Endothelial cell of umbilical vein (primary cell): ENCODE measurements at regions not wholly inside any gene's neighbourhood (a gene's known extent, or its start where the extent isn't known, plus 50 kb on each side); places are given as distances from the start of the nearest gene placed in this dataset.

Source experiments
- BruUV-seq: library from RNA; stranded (reverse); fragments of 400-500 nt; replicated peaks from 2 replicates; lab custom pipeline; 2021; lab: Mats Ljungman, UMichigan
- CTCF ChIA-PET: fragments of 300-600, 350-600 bp; sonication (Branson Sonifier 250); formaldehyde crosslinking; loops from one replicate; lab custom pipeline; 2021; ENCODE audit warnings: antibody characterized with exemption, inconsistent platforms; lab: Charles Lee
- POLR2A ChIA-PET: fragments of 300-600, 350-600 bp; sonication (Branson Sonifier 250); formaldehyde crosslinking; loops from one replicate; lab custom pipeline; 2021; ENCODE audit warnings: antibody characterized with exemption, inconsistent platforms; lab: Charles Lee
- DNase-seq: peaks from one replicate; pipeline ENCODE4 v3.0.0-alpha.2; 2011; ENCODE audit warnings: low read depth, low spot score
- FAIRE-seq: peaks from 2 replicates; lab custom pipeline; 2011; peaks lifted over from hg19 to GRCh38; lab: Jason Lieb, UNC
- H2AFZ ChIP-seq: 2 replicates; pipeline ENCODE4 v1.6.0; 2012; ENCODE audit warnings: low read depth, low read length, control low read depth, inconsistent platforms
- H3K27ac ChIP-seq: 2 replicates; pipeline ENCODE4 v1.5.1; 2011; ENCODE audit warnings: low read depth, mild to moderate bottlenecking, control low read depth, low read length, moderate library complexity; ENCODE audit not compliant: insufficient read depth
- H3K27me3 ChIP-seq, 2 experiments: 2 replicates each; pipeline versions ENCODE4 v1.6.0 to v1.6.1; 2011; ENCODE audit warnings: low read length in 2 of 2, mixed read lengths in 1 of 2; ENCODE audit not compliant: control insufficient read depth in 2 of 2, insufficient read depth in 2 of 2
- H3K36me3 ChIP-seq, 2 experiments: 2 replicates in 1 of 2; 3 replicates in 1 of 2; pipeline ENCODE4 v1.5.1; 2011; ENCODE audit warnings: low read length in 2 of 2, mild to moderate bottlenecking in 1 of 2, moderate library complexity in 1 of 2; ENCODE audit not compliant: control insufficient read depth in 2 of 2, insufficient read depth in 2 of 2; ENCODE audit errors: extremely low read depth in 1 of 2
- H3K4me1 ChIP-seq: 3 replicates; pipeline ENCODE4 v1.5.1; 2011; ENCODE audit warnings: mild to moderate bottlenecking, low read length; ENCODE audit not compliant: control insufficient read depth, insufficient read depth; ENCODE audit errors: extremely low read depth
- H3K4me2 ChIP-seq: 2 replicates; pipeline ENCODE4 v1.6.1; 2011; ENCODE audit warnings: low read length, control low read depth, mixed read lengths; ENCODE audit not compliant: insufficient read depth
- H3K4me3 ChIP-seq, 3 experiments: fragments of 200-600 bp in 1 of 3; sonication (generic), shearing (Covaris generic) in 1 of 3; replicated peaks in 1 of 3; 2 replicates each; pipeline ENCODE4 v1.5.1; 2011 to 2016; ENCODE audit warnings: control low read depth in 3 of 3, low read length in 3 of 3, mild to moderate bottlenecking in 2 of 3, inconsistent platforms in 1 of 3, low read depth in 1 of 3, moderate library complexity in 1 of 3; ENCODE audit not compliant: insufficient read depth in 1 of 3
- H3K79me2 ChIP-seq: 2 replicates; pipeline ENCODE4 v1.6.0; 2012; ENCODE audit warnings: low read length, inconsistent platforms; ENCODE audit not compliant: control insufficient read depth, insufficient read depth
- H3K9ac ChIP-seq: replicated peaks from 2 replicates; pipeline ENCODE3; 2011; ENCODE audit warnings: low read length, control low read depth; ENCODE audit not compliant: insufficient read depth; ENCODE audit errors: extremely low read depth
- H3K9me1 ChIP-seq: replicated peaks from 3 replicates; pipeline ENCODE4 v1.6.0; 2011; ENCODE audit warnings: mild to moderate bottlenecking, low read length; ENCODE audit not compliant: control insufficient read depth, insufficient read depth; ENCODE audit errors: extremely low read depth
- H3K9me3 ChIP-seq: replicated peaks from 2 replicates; pipeline ENCODE4 v1.5.1; 2012; ENCODE audit warnings: low read length, inconsistent platforms; ENCODE audit not compliant: control insufficient read depth, insufficient read depth
- H4K20me1 ChIP-seq: replicated peaks from 2 replicates; pipeline ENCODE3; 2011; ENCODE audit warnings: mild to moderate bottlenecking, low read length; ENCODE audit not compliant: control insufficient read depth, insufficient read depth; ENCODE audit errors: extremely low read depth
- EZH2 ChIP-seq: IDR thresholded peaks from 2 replicates; pipeline ENCODE4 v1.6.1; 2012; ENCODE audit warnings: borderline replicate concordance, low read depth, mild to moderate bottlenecking, moderate library complexity, low read length, inconsistent platforms; ENCODE audit not compliant: severe bottlenecking
- FOS ChIP-seq: IDR thresholded peaks from 2 replicates; pipeline ENCODE4 v1.6.1; 2011; ENCODE audit warnings: mild to moderate bottlenecking, low read length, moderate library complexity, borderline replicate concordance; ENCODE audit not compliant: insufficient read depth
- GATA2 ChIP-seq: IDR thresholded peaks from 2 replicates; pipeline ENCODE4 v1.7.0; 2011; ENCODE audit warnings: low read depth, mild to moderate bottlenecking, moderate library complexity, mixed read lengths, low read length; ENCODE audit not compliant: insufficient read length, insufficient read depth
- JUN ChIP-seq: IDR thresholded peaks from 2 replicates; pipeline ENCODE4 v1.6.1; 2011; ENCODE audit warnings: borderline replicate concordance, low read depth; ENCODE audit not compliant: insufficient read length, insufficient read depth
- MYC ChIP-seq: IDR thresholded peaks from one replicate; pipeline ENCODE4 v1.6.1; 2011; ENCODE audit warnings: mild to moderate bottlenecking, low read depth, low read length
- POLR2A ChIP-seq: IDR thresholded peaks from 2 replicates; pipeline ENCODE4 v1.6.1; 2012; ENCODE audit warnings: low read depth, mild to moderate bottlenecking, control low read depth, low read length
- POLR2AphosphoS5 ChIP-seq: IDR thresholded peaks from 2 replicates; pipeline ENCODE4 v1.6.1; 2012; ENCODE audit warnings: low read depth, mild to moderate bottlenecking, control low read depth, low read length, moderate library complexity; ENCODE audit not compliant: insufficient read depth
- dilution Hi-C: fragments of 300-500 bp; cut with MboI; formaldehyde crosslinking; loops from one replicate; pipeline ENCODE4 v1.15.0; 2019; ENCODE audit warnings: low sequenced_read_pairs; ENCODE audit not compliant: extremely low pct_ligation_motif_present
- intact Hi-C: fragments of 100-400 bp; cut with micrococcal nuclease; formaldehyde crosslinking; loops from one replicate; pipeline ENCODE4 v1.10.0; 2022
- TF ChIP-seq, protein P1 (sequence below), 2 donors: IDR thresholded peaks; 1 replicate in 1 of 2; 2 replicates in 1 of 2; pipeline ENCODE4 v1.5.1; 2011; ENCODE audit warnings: low read length in 2 of 2, mild to moderate bottlenecking in 2 of 2, moderate library complexity in 2 of 2, control low read depth in 1 of 2, inconsistent platforms in 1 of 2, low read depth in 1 of 2; ENCODE audit not compliant: insufficient read depth in 1 of 2; ENCODE audit errors: extremely low read depth in 1 of 2
- TF ChIP-seq, protein P2 (sequence below): IDR thresholded peaks from 2 replicates; pipeline ENCODE4 v1.6.1; 2011; ENCODE audit not compliant: insufficient read depth, insufficient read length

DNA sequence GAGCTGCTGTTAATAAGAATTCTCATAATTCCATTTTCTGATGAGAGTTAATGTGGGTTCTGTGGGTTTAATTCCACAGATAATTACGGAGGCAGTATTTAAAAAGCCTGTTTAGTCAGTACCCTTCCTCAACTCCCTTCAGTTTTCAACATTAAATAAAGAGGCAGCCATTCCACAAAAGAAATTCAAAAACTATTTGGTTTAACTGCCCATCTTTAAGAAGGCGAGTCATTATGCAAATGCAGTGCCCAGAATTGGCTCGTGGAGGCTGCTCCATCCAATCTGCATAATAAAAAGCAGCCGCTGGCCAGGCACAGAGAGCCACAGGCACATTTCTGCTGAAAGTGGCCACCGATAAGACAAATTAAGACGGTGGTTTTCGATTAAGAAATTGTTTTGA is 194.4 kb upstream of the TOX3 start:
- FAIRE-seq (no peak), DNase-seq (no peak)
- POLR2A ChIA-PET = no interaction called here
- Histone ChIP-seq H3K9me3 (peaks cover 3% of the 10 kb centered on the region), H4K20me1 (no peaks in the 10 kb centered on the region), H3K36me3 (no peaks in the 10 kb centered on the region), H3K27ac (no peak overlapping the region), H3K79me2 (no peaks in the 10 kb centered on the region), H2AFZ (no peak overlapping the region), H3K4me3 (no peak overlapping the region), H3K9me1 (no peaks in the 10 kb centered on the region), H3K27me3 (no peaks in the 10 kb centered on the region), H3K4me1 (no peaks in the 10 kb centered on the region), H3K9ac (no peak overlapping the region), H3K4me2 (no peak overlapping the region)
- BruUV-seq = no TSS peak
- dilution Hi-C loops = no loop called here
- CTCF ChIA-PET = no interaction called here
- TF ChIP-seq JUN = no peak
- TF ChIP-seq EZH2 = no peak
- TF ChIP-seq GATA2 = no peak
- TF ChIP-seq, protein P1, sequence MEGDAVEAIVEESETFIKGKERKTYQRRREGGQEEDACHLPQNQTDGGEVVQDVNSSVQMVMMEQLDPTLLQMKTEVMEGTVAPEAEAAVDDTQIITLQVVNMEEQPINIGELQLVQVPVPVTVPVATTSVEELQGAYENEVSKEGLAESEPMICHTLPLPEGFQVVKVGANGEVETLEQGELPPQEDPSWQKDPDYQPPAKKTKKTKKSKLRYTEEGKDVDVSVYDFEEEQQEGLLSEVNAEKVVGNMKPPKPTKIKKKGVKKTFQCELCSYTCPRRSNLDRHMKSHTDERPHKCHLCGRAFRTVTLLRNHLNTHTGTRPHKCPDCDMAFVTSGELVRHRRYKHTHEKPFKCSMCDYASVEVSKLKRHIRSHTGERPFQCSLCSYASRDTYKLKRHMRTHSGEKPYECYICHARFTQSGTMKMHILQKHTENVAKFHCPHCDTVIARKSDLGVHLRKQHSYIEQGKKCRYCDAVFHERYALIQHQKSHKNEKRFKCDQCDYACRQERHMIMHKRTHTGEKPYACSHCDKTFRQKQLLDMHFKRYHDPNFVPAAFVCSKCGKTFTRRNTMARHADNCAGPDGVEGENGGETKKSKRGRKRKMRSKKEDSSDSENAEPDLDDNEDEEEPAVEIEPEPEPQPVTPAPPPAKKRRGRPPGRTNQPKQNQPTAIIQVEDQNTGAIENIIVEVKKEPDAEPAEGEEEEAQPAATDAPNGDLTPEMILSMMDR (IDR thresholded peaks at IDR 0.05; ENCODE audit: extremely low read depth in 1 of 2, insufficient read depth in 1 of 2, low read depth in 1 of 2, low read length in 2 of 2) = no peak
- TF ChIP-seq POLR2A = no peak
- TF ChIP-seq POLR2AphosphoS5 = no peak
- TF ChIP-seq, protein P2, sequence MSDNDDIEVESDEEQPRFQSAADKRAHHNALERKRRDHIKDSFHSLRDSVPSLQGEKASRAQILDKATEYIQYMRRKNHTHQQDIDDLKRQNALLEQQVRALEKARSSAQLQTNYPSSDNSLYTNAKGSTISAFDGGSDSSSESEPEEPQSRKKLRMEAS = no peak
- no peak for TF ChIP-seq FOS
- no peak for TF ChIP-seq MYC
- intact Hi-C loops = no loop called here
